Liver (tissue), 8 donors: ENCODE measurements at regions not wholly inside any gene's neighbourhood (a gene's known extent, or its start where the extent isn't known, plus 50 kb on each side); places are given as distances from the start of the nearest gene placed in this dataset.

ENCODE experiments used
- DNase-seq: peaks from one replicate; pipeline ENCODE4 v3.0.0-alpha.2; 2017; ENCODE audit warnings: low spot score
- H3K27ac ChIP-seq, 2 donors: one replicate each; pipeline ENCODE4 v1.7.0; 2013; ENCODE audit warnings: inconsistent platforms in 2 of 2, low read length in 2 of 2, control low read depth in 1 of 2, low read depth in 1 of 2, mild to moderate bottlenecking in 1 of 2
- H3K27me3 ChIP-seq, 4 donors: one replicate each; pipeline versions ENCODE4 v1.6.1 to v1.7.0; 2013; ENCODE audit warnings: low read length in 3 of 4, inconsistent platforms in 1 of 4, mild to moderate bottlenecking in 1 of 4, moderate library complexity in 1 of 4; ENCODE audit not compliant: control insufficient read depth in 4 of 4, insufficient read depth in 4 of 4
- H3K36me3 ChIP-seq, 4 donors: one replicate each; pipeline versions ENCODE4 v1.6.1 to v1.7.0; 2013; ENCODE audit warnings: low read length in 3 of 4, mild to moderate bottlenecking in 3 of 4, low read depth in 1 of 4, moderate library complexity in 1 of 4; ENCODE audit not compliant: control insufficient read depth in 4 of 4, insufficient read depth in 3 of 4
- H3K4me1 ChIP-seq, 4 donors: one replicate each; pipeline versions ENCODE4 v1.6.1 to v1.7.0; 2013; ENCODE audit warnings: low read length in 3 of 4, mild to moderate bottlenecking in 3 of 4, moderate library complexity in 1 of 4; ENCODE audit not compliant: control insufficient read depth in 4 of 4, insufficient read depth in 4 of 4
- H3K4me3 ChIP-seq, 3 donors: one replicate each; pipeline versions ENCODE4 v1.6.1 to v1.7.0; 2013; ENCODE audit warnings: low read length in 3 of 3, control low read depth in 1 of 3, low read depth in 1 of 3, mild to moderate bottlenecking in 1 of 3
- H3K9ac ChIP-seq, 2 donors: one replicate each; pipeline ENCODE4 v1.7.0; 2013; ENCODE audit warnings: low read length in 2 of 2, mild to moderate bottlenecking in 2 of 2, moderate library complexity in 2 of 2, control low read depth in 1 of 2, low read depth in 1 of 2
- H3K9me3 ChIP-seq, 4 donors: one replicate each; pipeline versions ENCODE4 v1.6.1 to v1.7.0; 2013; ENCODE audit warnings: low read length in 3 of 4; ENCODE audit not compliant: control insufficient read depth in 4 of 4
- ATF3 ChIP-seq: IDR thresholded peaks from 2 replicates; pipeline ENCODE4 v1.6.1; 2016; ENCODE audit warnings: antibody characterized with exemption
- CTCF ChIP-seq: fragments of 150-350 bp; IDR thresholded peaks from 2 replicates; pipeline ENCODE4 v1.5.1; 2017; ENCODE audit warnings: improper control_type of control experiment, low read depth, low read length; ENCODE audit not compliant: missing input control
- EGR1 ChIP-seq, 2 donors: IDR thresholded peaks; 2 replicates each; pipeline ENCODE4 v1.6.1; 2016 to 2018; ENCODE audit warnings: antibody characterized with exemption in 2 of 2, low read depth in 2 of 2
- GABPA ChIP-seq, 2 donors: IDR thresholded peaks in 1 of 2; conservative IDR thresholded peaks in 1 of 2; 2 replicates each; pipeline ENCODE4 v1.6.1; 2016; ENCODE audit warnings: antibody characterized with exemption in 2 of 2, mild to moderate bottlenecking in 1 of 2, moderate library complexity in 1 of 2
- HNF4A ChIP-seq, 2 donors: conservative IDR thresholded peaks; 2 replicates each; pipeline ENCODE4 v1.6.1; 2016; ENCODE audit warnings: antibody characterized with exemption in 2 of 2, mild to moderate bottlenecking in 2 of 2
- HNF4G ChIP-seq: IDR thresholded peaks from 2 replicates; pipeline ENCODE4 v1.6.1; 2016; ENCODE audit warnings: antibody characterized with exemption
- JUND ChIP-seq, 2 donors: IDR thresholded peaks; 2 replicates each; pipeline ENCODE4 v1.6.1; 2016; ENCODE audit warnings: antibody characterized with exemption in 2 of 2
- MAX ChIP-seq: IDR thresholded peaks from 2 replicates; pipeline ENCODE4 v1.6.1; 2016; ENCODE audit warnings: antibody characterized with exemption
- NR2F2 ChIP-seq: IDR thresholded peaks from 2 replicates; pipeline ENCODE4 v1.6.1; 2016; ENCODE audit warnings: antibody characterized with exemption
- REST ChIP-seq: IDR thresholded peaks from 2 replicates; pipeline ENCODE4 v1.6.1; 2016; ENCODE audit warnings: antibody characterized with exemption, mild to moderate bottlenecking
- RXRA ChIP-seq, 2 donors: IDR thresholded peaks; 2 replicates each; pipeline ENCODE4 v1.6.1; 2017 to 2018; ENCODE audit warnings: antibody characterized with exemption in 2 of 2, mild to moderate bottlenecking in 1 of 2
- SP1 ChIP-seq: IDR thresholded peaks from 2 replicates; pipeline ENCODE4 v1.6.1; 2018; ENCODE audit warnings: antibody characterized with exemption, mild to moderate bottlenecking
- TAF1 ChIP-seq: conservative IDR thresholded peaks from 2 replicates; pipeline ENCODE4 v1.6.1; 2016; ENCODE audit warnings: antibody characterized with exemption, mild to moderate bottlenecking
- YY1 ChIP-seq: IDR thresholded peaks from 2 replicates; pipeline ENCODE4 v1.6.1; 2016; ENCODE audit warnings: antibody characterized with exemption, mild to moderate bottlenecking
- ZBTB33 ChIP-seq: IDR thresholded peaks from 2 replicates; pipeline ENCODE4 v1.6.1; 2016; ENCODE audit warnings: antibody characterized with exemption
- WGBS: extraction: QIAGEN DNeasy Blood & Tissue Kit; methylation state at CpG from one replicate; pipeline ENCODE4 v1.1.7; 2013; 5-methylcytosine and 5-hydroxymethylcytosine counted together
- donor health status: healthy.
- donor health status: healthy.
- donor health status: healthy.
- donor health status: healthy.
- donor health status: healthy.

GRCh38 chr4:124887739-124888138 is 175.2 kb upstream of the ANKRD50 start:
- WGBS = 83% methylated on average over 3 of the region's 3 CpGs
- Histone ChIP-seq H3K27me3 (no peaks in the 10 kb centered on the region), H3K27ac (no peak overlapping the region), H3K9ac (no peak overlapping the region), H3K4me1 (no peaks in the 10 kb centered on the region), H3K4me3 (no peak overlapping the region), H3K36me3 (no peaks in the 10 kb centered on the region), H3K9me3 (no peaks in the 10 kb centered on the region)
- no peak for TF ChIP-seq EGR1 (IDR thresholded peaks at IDR 0.05; ENCODE audit: low read depth in 2 of 2)
- TF ChIP-seq SP1 = no peak
- TF ChIP-seq NR2F2 = no peak
- no peak for TF ChIP-seq CTCF
- no peak for TF ChIP-seq ZBTB33
- no peak for TF ChIP-seq JUND (IDR thresholded peaks at IDR 0.05)
- TF ChIP-seq YY1 = no peak
- no peak for TF ChIP-seq HNF4A (conservative IDR thresholded peaks at IDR 0.05)
- TF ChIP-seq ATF3 = no peak
- no peak for TF ChIP-seq TAF1
- no peak for TF ChIP-seq REST
- DNase-seq = no peak

- H3K36me3 ChIP-seq = no peaks in the 10 kb centered on the region
- H3K27ac ChIP-seq = no peak overlapping the region
- no peaks in the 10 kb centered on the region for H3K9me3 ChIP-seq
- H3K4me1 ChIP-seq = no peaks in the 10 kb centered on the region
- 84% methylated on average over 2 of the region's 2 CpGs for WGBS
- DNase-seq = no peak
- H3K9ac ChIP-seq = no peak overlapping the region
- no peak overlapping the region for H3K4me3 ChIP-seq
- no peaks in the 10 kb centered on the region for H3K27me3 ChIP-seq
- TF ChIP-seq HNF4A (conservative IDR thresholded peaks at IDR 0.05) (no peak), RXRA (IDR thresholded peaks at IDR 0.05) (no peak), MAX (no peak), ZBTB33 (no peak), ATF3 (no peak), CTCF (no peak), REST (no peak), TAF1 (no peak), GABPA (IDR thresholded peaks at IDR 0.05 in 1 of 2, conservative IDR thresholded peaks at IDR 0.05 in 1 of 2) (no peak), HNF4G (no peak)
Measured at GRCh38 chr4:124884316-124884715, 171.8 kb upstream of the ANKRD50 start.
